ENCODE measurements at regions not wholly inside any gene's neighbourhood (a gene's known extent, or its start where the extent isn't known, plus 50 kb on each side); places are given as distances from the start of the nearest gene placed in this dataset.

- TF ChIP-seq CTCF (IDR thresholded peaks at IDR 0.05) (no peak), TCF7L2 (IDR thresholded peaks at IDR 0.05; ENCODE audit: low read depth, low read length) (no peak), POLR2AphosphoS5 (IDR thresholded peaks at IDR 0.05; ENCODE audit: low read depth, low read length) (no peak), SIN3A (IDR thresholded peaks at IDR 0.05; ENCODE audit: borderline replicate concordance, insufficient read depth, low read depth, low read length) (no peak), REST (IDR thresholded peaks at IDR 0.05; ENCODE audit: insufficient read depth in 1 of 2, low read depth in 2 of 2, low read length in 1 of 2) (no peak)
Observed at GRCh38 chr20:5488823-5489222, 122.0 kb downstream of the GPCPD1 start.
